A673 (cell line): ENCODE measurements at regions not wholly inside any gene's neighbourhood (a gene's known extent, or its start where the extent isn't known, plus 50 kb on each side); places are given as distances from the start of the nearest gene placed in this dataset.

Source experiments
- EZH2 ChIP-seq: fragments of 200-600 bp; sonication (generic); IDR thresholded peaks from 2 replicates; pipeline ENCODE4 v1.6.1; 2017; ENCODE audit warnings: borderline replicate concordance, low read depth, mild to moderate bottlenecking, mixed read lengths, antibody characterized with exemption, low read length; ENCODE audit not compliant: poor library complexity, severe bottlenecking
- TF ChIP-seq, protein P1 (sequence below): fragments of 300-800, 200-600 bp; sonication (generic); conservative IDR thresholded peaks from 2 replicates; pipeline ENCODE4 v1.5.1; 2017; ENCODE audit warnings: low read depth, mild to moderate bottlenecking, antibody characterized with exemption, low read length, moderate library complexity, mixed read lengths

DNA sequence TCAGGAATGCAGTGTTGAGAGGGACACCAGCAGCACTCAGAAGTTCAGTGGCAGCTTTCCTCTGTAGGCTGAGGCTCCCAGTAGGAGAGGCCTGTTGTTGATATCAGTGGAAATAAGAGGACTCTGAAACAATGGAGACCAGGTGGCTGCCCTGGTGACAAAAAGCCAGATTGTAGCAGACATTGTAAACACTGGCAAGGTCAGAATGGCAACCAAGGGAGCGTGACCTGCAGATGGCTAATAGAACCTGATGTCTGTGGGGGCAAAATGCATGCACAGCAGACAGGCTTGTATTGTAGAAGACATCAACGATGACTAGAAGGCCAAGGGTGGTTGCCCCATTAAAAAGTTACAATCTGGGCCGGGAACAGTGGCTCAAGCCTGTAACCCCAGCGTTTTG is 53.1 kb upstream of the GPR37L1 start:
- TF ChIP-seq, protein P1, sequence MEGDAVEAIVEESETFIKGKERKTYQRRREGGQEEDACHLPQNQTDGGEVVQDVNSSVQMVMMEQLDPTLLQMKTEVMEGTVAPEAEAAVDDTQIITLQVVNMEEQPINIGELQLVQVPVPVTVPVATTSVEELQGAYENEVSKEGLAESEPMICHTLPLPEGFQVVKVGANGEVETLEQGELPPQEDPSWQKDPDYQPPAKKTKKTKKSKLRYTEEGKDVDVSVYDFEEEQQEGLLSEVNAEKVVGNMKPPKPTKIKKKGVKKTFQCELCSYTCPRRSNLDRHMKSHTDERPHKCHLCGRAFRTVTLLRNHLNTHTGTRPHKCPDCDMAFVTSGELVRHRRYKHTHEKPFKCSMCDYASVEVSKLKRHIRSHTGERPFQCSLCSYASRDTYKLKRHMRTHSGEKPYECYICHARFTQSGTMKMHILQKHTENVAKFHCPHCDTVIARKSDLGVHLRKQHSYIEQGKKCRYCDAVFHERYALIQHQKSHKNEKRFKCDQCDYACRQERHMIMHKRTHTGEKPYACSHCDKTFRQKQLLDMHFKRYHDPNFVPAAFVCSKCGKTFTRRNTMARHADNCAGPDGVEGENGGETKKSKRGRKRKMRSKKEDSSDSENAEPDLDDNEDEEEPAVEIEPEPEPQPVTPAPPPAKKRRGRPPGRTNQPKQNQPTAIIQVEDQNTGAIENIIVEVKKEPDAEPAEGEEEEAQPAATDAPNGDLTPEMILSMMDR = no peak
- no peak for TF ChIP-seq EZH2
